Endometrium (tissue), 2 donors: ENCODE measurements at regions not wholly inside any gene's neighbourhood (a gene's known extent, or its start where the extent isn't known, plus 50 kb on each side); places are given as distances from the start of the nearest gene placed in this dataset.

Experiments
- FAIRE-seq: peaks from 2 replicates; lab custom pipeline; 2012; peaks lifted over from hg19 to GRCh38; lab: Jason Lieb, UNC
- donor health status: control.
- donor health status: control.

GRCh38 chr1:38539931-38540330 is 319.6 kb downstream of the RRAGC start:
- FAIRE-seq = no peak

GRCh38 chr1:38538834-38539233 is 320.7 kb downstream of the RRAGC start:
- no peak for FAIRE-seq

- FAIRE-seq = no peak
These were observed 323.5 kb downstream of the RRAGC start for GRCh38 chr1:38536089-38536488.

GRCh38 chr1:38534473-38534823 is 325.1 kb downstream of the RRAGC start:
- no peak for FAIRE-seq

GRCh38 chr1:38533772-38534472 is 325.6 kb downstream of the RRAGC start:
- FAIRE-seq = no peak

GRCh38 chr1:38530957-38531356 is 328.6 kb downstream of the RRAGC start:
- no peak for FAIRE-seq

- FAIRE-seq = no peak
These were observed 329.6 kb downstream of the RRAGC start for GRCh38 chr1:38529946-38530345.

- FAIRE-seq = no peak
These were observed 330.2 kb downstream of the RRAGC start for GRCh38 chr1:38529391-38529790.

GRCh38 chr1:38528623-38529022 is 330.9 kb downstream of the RRAGC start:
- FAIRE-seq = no peak

GRCh38 chr1:38527373-38527966 is 332.1 kb downstream of the RRAGC start:
- FAIRE-seq = no peak

- FAIRE-seq = no peak
These were observed 333.5 kb downstream of the RRAGC start for GRCh38 chr1:38526046-38526445.

GRCh38 chr1:38525343-38526043 is 334.1 kb downstream of the RRAGC start:
- no peak for FAIRE-seq

- FAIRE-seq = no peak
These were observed 335.4 kb downstream of the RRAGC start for GRCh38 chr1:38524025-38524641.

GRCh38 chr1:38523568-38523939 is 336.0 kb downstream of the RRAGC start:
- no peak for FAIRE-seq

GRCh38 chr1:38522915-38523567 is 336.5 kb downstream of the RRAGC start:
- no peak for FAIRE-seq

GRCh38 chr1:38516560-38516959 is 343.0 kb downstream of the RRAGC start:
- FAIRE-seq = no peak

GRCh38 chr1:38512789-38513188 is 346.8 kb downstream of the RRAGC start:
- no peak for FAIRE-seq

- FAIRE-seq = no peak
These were observed 347.4 kb downstream of the RRAGC start for GRCh38 chr1:38512024-38512767.

- no peak for FAIRE-seq
These were observed 351.3 kb downstream of the RRAGC start for GRCh38 chr1:38508232-38508631.

GRCh38 chr1:38507563-38507962 is 352.0 kb downstream of the RRAGC start:
- no peak for FAIRE-seq

GRCh38 chr1:38505944-38506343 is 353.6 kb downstream of the RRAGC start:
- no peak for FAIRE-seq

GRCh38 chr1:38502758-38503157 is 356.8 kb downstream of the RRAGC start:
- FAIRE-seq = no peak
